Subcutaneous abdominal adipose tissue (tissue), 5 donors: ENCODE measurements at regions not wholly inside any gene's neighbourhood (a gene's known extent, or its start where the extent isn't known, plus 50 kb on each side); places are given as distances from the start of the nearest gene placed in this dataset.
"Not testable (repeated sequence)": the region's sequence is repeated elsewhere in the genome, so short reads cannot be mapped to it uniquely, and the experiment has no call there.

Experiments used
- H3K27ac ChIP-seq: one replicate; pipeline ENCODE4 v1.7.0; 2013; ENCODE audit warnings: low read depth, mild to moderate bottlenecking, inconsistent platforms, low read length, moderate library complexity
- H3K27me3 ChIP-seq, 5 donors: one replicate each; pipeline ENCODE4 v1.7.0; 2013; ENCODE audit warnings: low read length in 5 of 5, inconsistent platforms in 1 of 5; ENCODE audit not compliant: control insufficient read depth in 5 of 5, insufficient read depth in 4 of 5
- H3K36me3 ChIP-seq, 5 donors: one replicate each; pipeline ENCODE4 v1.7.0; 2013; ENCODE audit warnings: low read length in 5 of 5; ENCODE audit not compliant: control insufficient read depth in 5 of 5, insufficient read depth in 5 of 5
- H3K4me1 ChIP-seq, 5 donors: one replicate each; pipeline ENCODE4 v1.7.0; 2013; ENCODE audit warnings: low read length in 5 of 5, mild to moderate bottlenecking in 3 of 5, moderate library complexity in 1 of 5; ENCODE audit not compliant: control insufficient read depth in 5 of 5, insufficient read depth in 5 of 5
- H3K4me3 ChIP-seq, 5 donors: one replicate each; pipeline ENCODE4 v1.7.0; 2013; ENCODE audit warnings: low read length in 5 of 5, low read depth in 1 of 5
- H3K9ac ChIP-seq, 5 donors: one replicate each; pipeline ENCODE4 v1.7.0; 2013; ENCODE audit warnings: low read length in 5 of 5, mild to moderate bottlenecking in 4 of 5, moderate library complexity in 3 of 5
- H3K9me3 ChIP-seq, 5 donors: one replicate each; pipeline ENCODE4 v1.7.0; 2013; ENCODE audit warnings: low read length in 5 of 5; ENCODE audit not compliant: control insufficient read depth in 5 of 5
- donor health status: healthy.
- donor health status: healthy.
- donor health status: healthy.
- donor health status: healthy.
- donor health status: healthy.

- Histone ChIP-seq H3K9me3 (peaks cover 0 to 3% (median 0%) of the 10 kb centered on the region in 5 donors), H3K9ac (no peak overlapping the region), H3K4me1 (peaks cover 0 to 4% (median 0%) of the 10 kb centered on the region in 5 donors), H3K27me3 (no peaks in the 10 kb centered on the region), H3K4me3 (no peak overlapping the region), H3K27ac (no peak overlapping the region), H3K36me3 (no peaks in the 10 kb centered on the region)
These were observed 651.3 kb upstream of the ACO1 start for GRCh38 chr9:31733166-31733565.

GRCh38 chr9:31736581-31737179 lies 647.8 kb upstream of the ACO1 start:
- Histone ChIP-seq H3K9ac (no peak overlapping the region), H3K27me3 (no peaks in the 10 kb centered on the region), H3K9me3 (no peaks in the 10 kb centered on the region), H3K36me3 (no peaks in the 10 kb centered on the region), H3K27ac (no peak overlapping the region), H3K4me1 (peaks cover 0 to 4% (median 0%) of the 10 kb centered on the region in 5 donors), H3K4me3 (no peak overlapping the region)

GRCh38 chr9:31740705-31741104 lies 643.7 kb upstream of the ACO1 start:
- no peaks in the 10 kb centered on the region for H3K27me3 ChIP-seq
- H3K4me3 ChIP-seq: no peak overlapping the region
- H3K9me3 ChIP-seq: no peaks in the 10 kb centered on the region
- peaks cover 0 to 4% (median 0%) of the 10 kb centered on the region in 5 donors for H3K4me1 ChIP-seq
- H3K36me3 ChIP-seq: no peaks in the 10 kb centered on the region
- H3K9ac ChIP-seq: no peak overlapping the region
- no peak overlapping the region for H3K27ac ChIP-seq

GRCh38 chr9:31744589-31744988 lies 639.9 kb upstream of the ACO1 start:
- Histone ChIP-seq H3K9ac (no peak overlapping the region), H3K27me3 (no peaks in the 10 kb centered on the region), H3K36me3 (no peaks in the 10 kb centered on the region), H3K4me1 (no peaks in the 10 kb centered on the region), H3K27ac (no peak overlapping the region), H3K4me3 (no peak overlapping the region), H3K9me3 (peaks cover 0 to 2% (median 0%) of the 10 kb centered on the region in 5 donors)

GRCh38 chr9:31745468-31745867 lies 639.0 kb upstream of the ACO1 start:
- no peaks in the 10 kb centered on the region for H3K4me1 ChIP-seq
- H3K9me3 ChIP-seq: peaks cover 0 to 2% (median 0%) of the 10 kb centered on the region in 5 donors
- no peak overlapping the region for H3K27ac ChIP-seq
- H3K4me3 ChIP-seq: no peak overlapping the region
- no peaks in the 10 kb centered on the region for H3K27me3 ChIP-seq
- H3K9ac ChIP-seq: no peak overlapping the region
- no peaks in the 10 kb centered on the region for H3K36me3 ChIP-seq

- Histone ChIP-seq H3K27me3 (no peaks in the 10 kb centered on the region), H3K4me1 (no peaks in the 10 kb centered on the region), H3K9me3 (peaks cover 0 to 2% (median 0%) of the 10 kb centered on the region in 5 donors), H3K9ac (no peak overlapping the region), H3K4me3 (no peak overlapping the region), H3K36me3 (no peaks in the 10 kb centered on the region), H3K27ac (no peak overlapping the region)
These were observed 638.6 kb upstream of the ACO1 start for GRCh38 chr9:31745886-31746285.

GRCh38 chr9:31753756-31754155 lies 630.7 kb upstream of the ACO1 start:
- no peaks in the 10 kb centered on the region for H3K27me3 ChIP-seq
- H3K4me3 ChIP-seq: no peak overlapping the region
- no peak overlapping the region for H3K9ac ChIP-seq
- H3K9me3 ChIP-seq: peaks cover 0 to 3% (median 0%) of the 10 kb centered on the region in 5 donors
- H3K4me1 ChIP-seq: no peaks in the 10 kb centered on the region
- no peak overlapping the region for H3K27ac ChIP-seq
- H3K36me3 ChIP-seq: no peaks in the 10 kb centered on the region

- Histone ChIP-seq H3K36me3 (no peaks in the 10 kb centered on the region), H3K4me1 (no peaks in the 10 kb centered on the region), H3K27ac (no peak overlapping the region), H3K9ac (no peak overlapping the region), H3K9me3 (peaks cover 0 to 5% (median 0%) of the 10 kb centered on the region in 5 donors), H3K27me3 (no peaks in the 10 kb centered on the region), H3K4me3 (no peak overlapping the region)
These were observed 624.7 kb upstream of the ACO1 start for GRCh38 chr9:31759703-31760102.

- H3K36me3 ChIP-seq, H3K9ac ChIP-seq, H3K4me3 ChIP-seq, H3K27ac ChIP-seq, H3K4me1 ChIP-seq, H3K27me3 ChIP-seq: not testable (repeated sequence)
- peaks cover 0 to 29% (median 14%) of the 10 kb centered on the region in 5 donors for H3K9me3 ChIP-seq
These were observed 610.4 kb upstream of the ACO1 start for GRCh38 chr9:31774021-31774420.

- H3K27me3 ChIP-seq: no peaks in the 10 kb centered on the region
- no peak overlapping the region for H3K9ac ChIP-seq
- H3K27ac ChIP-seq: no peak overlapping the region
- no peaks in the 10 kb centered on the region for H3K36me3 ChIP-seq
- peaks cover 0 to 26% (median 12%) of the 10 kb centered on the region in 5 donors for H3K9me3 ChIP-seq
- peaks cover 0 to 9% (median 0%) of the 10 kb centered on the region in 5 donors for H3K4me1 ChIP-seq
- H3K4me3 ChIP-seq: no peak overlapping the region
These were observed 609.9 kb upstream of the ACO1 start for GRCh38 chr9:31774571-31774970.
